ENCODE measurements at regions not wholly inside any gene's neighbourhood (a gene's known extent, or its start where the extent isn't known, plus 50 kb on each side); places are given as distances from the start of the nearest gene placed in this dataset.

- H3K4me1 ChIP-seq (replicated peaks in 1 of 2), result no peaks in the 10 kb centered on the region
- no peak for ATAC-seq (replicated peaks in 6 of 8)
- in situ Hi-C loops (cut with MboI; ENCODE audit: low pct_unique_long_range_greater_than_20kb in 2 of 9, low sequenced_read_pairs in 9 of 9, unreplicated experiment in 9 of 9), result no loop called here
- no peak overlapping the region for H3K27ac ChIP-seq
- no peak overlapping the region for H3K4me3 ChIP-seq
- 18 to 94% (median 80%) methylated on average over 1 to 7 of the region's 10 CpGs; no CpG with 5 or more reads in 3 of the 10 experiments for WGBS, 10 experiments
These were observed 816.9 kb upstream of the LUZP2 start for GRCh38 chr11:23679981-23680380.

DNA sequence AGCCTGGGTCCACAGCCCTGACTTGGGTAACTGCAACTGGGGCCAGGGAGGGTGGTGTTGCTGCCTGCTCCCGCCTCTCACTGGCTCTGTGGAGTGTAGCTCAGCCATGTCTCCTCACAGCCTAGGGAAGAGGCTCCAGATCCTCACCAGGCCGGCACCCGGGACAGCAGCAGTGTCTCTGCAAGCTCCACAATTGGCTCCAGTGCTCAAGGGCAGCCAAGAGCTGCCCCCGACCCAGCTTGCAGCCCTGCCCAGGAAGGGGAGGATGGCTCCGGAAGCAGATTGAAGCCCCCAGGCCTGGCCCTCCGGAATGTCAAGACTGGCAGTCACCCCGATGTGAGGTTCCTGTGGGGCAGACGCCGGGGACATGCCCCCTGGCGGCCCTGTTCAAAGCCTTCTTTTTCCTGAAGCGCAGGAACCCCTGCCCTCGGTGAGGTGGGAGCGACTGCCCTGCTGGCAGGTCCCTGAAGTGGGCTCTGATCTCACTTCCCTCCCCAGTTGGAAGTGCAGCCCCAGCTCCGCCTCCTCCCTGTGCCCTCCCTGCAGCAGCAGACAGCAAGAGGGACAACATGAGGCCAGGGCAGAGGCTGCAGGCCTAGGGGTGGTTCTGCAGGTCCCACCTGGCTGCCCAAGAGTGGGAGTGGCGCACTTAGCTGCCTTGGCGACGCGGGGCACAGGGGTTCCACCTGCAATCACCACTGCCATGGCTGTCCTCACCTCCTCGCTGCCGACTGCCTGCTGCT is 816.2 kb upstream of the LUZP2 start:
- H3K4me3 ChIP-seq, result no peak overlapping the region
- no peaks in the 10 kb centered on the region for H3K4me1 ChIP-seq (replicated peaks in 1 of 2)
- in situ Hi-C loops (cut with MboI; ENCODE audit: low pct_unique_long_range_greater_than_20kb in 2 of 9, low sequenced_read_pairs in 9 of 9, unreplicated experiment in 9 of 9), result no loop called here
- H3K27ac ChIP-seq, result no peak overlapping the region
- WGBS, 10 experiments, result 33 to 100% (median 90%) methylated on average over 1 to 7 of the region's 20 CpGs; no CpG with 5 or more reads in 2 of the 10 experiments
- ATAC-seq (replicated peaks in 6 of 8), result no peak

GRCh38 chr11:23684701-23685100 is 812.2 kb upstream of the LUZP2 start:
- in situ Hi-C loops (cut with MboI; ENCODE audit: low pct_unique_long_range_greater_than_20kb in 2 of 9, low sequenced_read_pairs in 9 of 9, unreplicated experiment in 9 of 9), result no loop called here

GRCh38 chr11:23687991-23688390 is 808.9 kb upstream of the LUZP2 start:
- no peak for ATAC-seq (replicated peaks in 6 of 8)
- Histone ChIP-seq H3K4me3 (no peak overlapping the region), H3K4me1 (replicated peaks in 1 of 2) (no peaks in the 10 kb centered on the region), H3K27ac (no peak overlapping the region)
- WGBS, 10 experiments, result 29 to 100% (median 74%) methylated on average over 1 to 3 of the region's 3 CpGs
- in situ Hi-C loops (cut with MboI; ENCODE audit: low pct_unique_long_range_greater_than_20kb in 2 of 9, low sequenced_read_pairs in 9 of 9, unreplicated experiment in 9 of 9), result no loop called here

More at GRCh38 chr11:23684701-23685100, 812.2 kb upstream of the LUZP2 start:
- H3K4me3 ChIP-seq, result no peak overlapping the region
- WGBS, 10 experiments, result 67 to 100% (median 96%) methylated on average over 1 to 2 of the region's 2 CpGs
- no peak overlapping the region for H3K27ac ChIP-seq
- no peak for ATAC-seq (replicated peaks in 6 of 8)
- no peaks in the 10 kb centered on the region for H3K4me1 ChIP-seq (replicated peaks in 1 of 2)

DNA sequence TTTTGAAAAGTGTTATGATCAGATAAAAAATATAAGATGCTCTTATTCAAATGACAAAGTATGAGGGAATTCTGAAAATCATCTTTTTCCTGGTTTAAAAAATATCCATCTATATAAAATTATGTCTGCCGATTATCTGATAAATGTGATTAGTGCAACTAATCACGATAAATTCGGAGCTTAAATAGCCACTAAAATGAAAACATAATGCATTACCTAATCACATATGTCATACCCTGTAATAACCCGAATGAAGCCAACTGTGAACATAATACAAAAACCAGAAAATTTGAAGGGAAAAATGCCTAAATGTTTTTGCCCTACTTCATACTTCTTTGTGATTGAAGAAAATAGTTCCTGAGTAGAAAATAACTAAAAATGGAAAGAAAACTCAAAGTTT is 808.4 kb upstream of the LUZP2 start:
- 50 to 97% (median 78%) methylated on average over 3 to 4 of the region's 4 CpGs for WGBS, 10 experiments
- H3K27ac ChIP-seq, result no peak overlapping the region
- ATAC-seq (replicated peaks in 6 of 8), result no peak
- H3K4me3 ChIP-seq, result no peak overlapping the region
- in situ Hi-C loops (cut with MboI; ENCODE audit: low pct_unique_long_range_greater_than_20kb in 2 of 9, low sequenced_read_pairs in 9 of 9, unreplicated experiment in 9 of 9), result no loop called here
- no peaks in the 10 kb centered on the region for H3K4me1 ChIP-seq (replicated peaks in 1 of 2)

GRCh38 chr11:23688835-23689234 is 808.0 kb upstream of the LUZP2 start:
- no peak overlapping the region for H3K4me3 ChIP-seq
- 26 to 88% (median 81%) methylated on average over 3 to 4 of the region's 4 CpGs for WGBS, 10 experiments
- in situ Hi-C loops (cut with MboI; ENCODE audit: low pct_unique_long_range_greater_than_20kb in 2 of 9, low sequenced_read_pairs in 9 of 9, unreplicated experiment in 9 of 9), result no loop called here
- ATAC-seq (replicated peaks in 6 of 8), result no peak
- no peak overlapping the region for H3K27ac ChIP-seq
- no peaks in the 10 kb centered on the region for H3K4me1 ChIP-seq (replicated peaks in 1 of 2)

DNA sequence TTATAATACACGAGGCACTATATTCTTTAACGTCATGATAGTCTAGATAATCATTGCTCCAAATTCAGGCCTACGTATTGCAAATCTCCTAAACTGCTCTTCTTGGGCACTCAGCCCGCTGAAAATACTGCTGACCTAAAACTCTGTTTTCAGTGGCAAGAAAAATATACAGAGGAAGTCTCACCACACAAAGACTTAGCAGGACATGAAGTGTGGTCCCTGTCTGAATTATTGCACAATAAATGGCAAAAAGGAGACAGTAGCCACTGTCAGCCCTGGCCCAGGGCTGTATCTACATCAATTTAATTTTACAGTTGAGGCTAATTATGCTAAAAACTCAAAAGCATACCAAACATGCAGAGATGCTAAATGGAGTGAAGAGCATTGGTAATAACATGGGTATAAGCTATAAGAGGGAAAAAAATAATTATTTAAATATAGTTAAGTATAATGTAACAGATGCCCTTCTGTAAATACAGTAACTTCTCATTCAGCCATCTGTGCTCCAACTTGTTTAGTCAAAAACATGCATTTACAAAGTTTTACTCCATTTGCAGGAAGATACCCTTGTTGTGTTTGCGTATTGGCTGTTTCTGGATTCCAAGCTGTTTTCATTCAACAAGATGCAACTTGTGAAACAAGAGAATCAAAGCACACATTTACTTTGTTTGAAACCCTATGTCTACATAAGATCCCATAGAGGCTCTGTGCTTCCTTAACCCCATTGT is 800.0 kb upstream of the LUZP2 start:
- 67 to 100% (median 85%) methylated on average over 1 to 5 of the region's 5 CpGs; no CpG with 5 or more reads in 2 of the 10 experiments for WGBS, 10 experiments
- H3K27ac ChIP-seq, result no peak overlapping the region
- ATAC-seq (replicated peaks in 6 of 8), result peak in 1 of 8 experiments; percentile 41
- no peaks in the 10 kb centered on the region for H3K4me1 ChIP-seq (replicated peaks in 1 of 2)
- no peak overlapping the region for H3K4me3 ChIP-seq
- in situ Hi-C loops (cut with MboI; ENCODE audit: low pct_unique_long_range_greater_than_20kb in 2 of 9, low sequenced_read_pairs in 9 of 9, unreplicated experiment in 9 of 9), result no loop called here

- in situ Hi-C loops (cut with MboI; ENCODE audit: low pct_unique_long_range_greater_than_20kb in 2 of 9, low sequenced_read_pairs in 9 of 9, unreplicated experiment in 9 of 9), result no loop called here
These were observed 792.7 kb upstream of the LUZP2 start for GRCh38 chr11:23704183-23704582.

DNA sequence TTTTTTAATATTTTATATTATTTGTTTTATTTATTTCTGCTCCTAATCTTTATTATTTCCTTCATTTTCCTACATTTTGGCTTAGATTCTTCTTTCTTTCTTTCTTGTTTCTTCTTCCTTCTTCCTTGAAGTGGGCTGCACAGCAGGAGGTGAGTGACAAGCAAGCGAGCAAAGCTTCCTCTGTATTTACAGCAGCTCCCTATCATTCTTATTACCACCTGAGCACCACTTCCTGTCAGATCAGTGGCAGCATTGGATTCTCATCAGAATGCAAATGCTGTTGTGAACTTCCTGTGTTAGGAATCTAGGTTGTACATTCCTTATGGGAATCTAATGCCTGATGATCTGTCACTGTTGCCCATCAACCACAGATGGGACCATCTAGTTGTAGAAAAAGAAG is 784.9 kb upstream of the LUZP2 start:
- H3K4me3 ChIP-seq, result no peak overlapping the region
- in situ Hi-C loops (cut with MboI; ENCODE audit: low pct_unique_long_range_greater_than_20kb in 2 of 9, low sequenced_read_pairs in 9 of 9, unreplicated experiment in 9 of 9), result no loop called here
- ATAC-seq (replicated peaks in 6 of 8), result no peak
- H3K4me1 ChIP-seq (replicated peaks in 1 of 2), result no peaks in the 10 kb centered on the region
- H3K27ac ChIP-seq, result no peak overlapping the region
- WGBS, 10 experiments, result 47 to 100% (median 89%) methylated on average over 1 of the region's 1 CpG; no CpG with 5 or more reads in 2 of the 10 experiments

More at GRCh38 chr11:23704183-23704582, 792.7 kb upstream of the LUZP2 start:
- WGBS, 10 experiments, result 0 to 100% (median 68%) methylated on average over 1 of the region's 1 CpG
- no peaks in the 10 kb centered on the region for H3K4me1 ChIP-seq (replicated peaks in 1 of 2)
- H3K27ac ChIP-seq, result no peak overlapping the region
- no peak for ATAC-seq (replicated peaks in 6 of 8)
- H3K4me3 ChIP-seq, result no peak overlapping the region

GRCh38 chr11:23719016-23719415 is 777.8 kb upstream of the LUZP2 start:
- 40 to 100% (median 80%) methylated on average over 1 to 3 of the region's 3 CpGs; no CpG with 5 or more reads in 1 of the 10 experiments for WGBS, 10 experiments
- no peak overlapping the region for H3K27ac ChIP-seq
- in situ Hi-C loops (cut with MboI; ENCODE audit: low pct_unique_long_range_greater_than_20kb in 2 of 9, low sequenced_read_pairs in 9 of 9, unreplicated experiment in 9 of 9), result no loop called here
- ATAC-seq (replicated peaks in 6 of 8), result no peak
- H3K4me1 ChIP-seq (replicated peaks in 1 of 2), result peaks cover 0 to 3% of the 10 kb centered on the region in 2 donors
- H3K4me3 ChIP-seq, result no peak overlapping the region

DNA sequence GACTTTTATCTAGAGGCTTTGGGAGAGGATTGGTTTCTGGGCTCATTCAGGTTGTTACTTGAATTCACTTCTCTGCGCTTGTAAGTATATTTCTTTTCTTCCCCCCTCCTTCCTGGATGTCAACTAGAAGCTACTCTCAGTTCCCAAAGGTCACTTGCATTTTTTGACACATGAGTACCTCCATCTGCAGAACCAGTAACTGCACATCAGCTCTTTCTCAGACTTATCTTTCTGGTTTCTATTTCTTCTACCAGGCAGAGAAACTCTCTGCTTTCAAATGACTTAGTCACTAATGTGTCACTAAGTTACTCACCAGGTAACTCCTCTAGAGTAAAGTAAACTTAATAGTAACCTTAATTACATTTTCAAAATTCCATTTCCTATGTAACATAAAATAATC is 773.0 kb upstream of the LUZP2 start:
- Histone ChIP-seq H3K27ac (no peak overlapping the region), H3K4me1 (replicated peaks in 1 of 2) (peaks cover 0 to 10% of the 10 kb centered on the region in 2 donors), H3K4me3 (no peak overlapping the region)
- in situ Hi-C loops (cut with MboI; ENCODE audit: low pct_unique_long_range_greater_than_20kb in 2 of 9, low sequenced_read_pairs in 9 of 9, unreplicated experiment in 9 of 9), result no loop called here
- ATAC-seq (replicated peaks in 6 of 8), result no peak
- WGBS, 10 experiments, result 80 to 100% (median 88%) methylated on average over 1 of the region's 1 CpG; no CpG with 5 or more reads in 5 of the 10 experiments

GRCh38 chr11:23725752-23726151 is 771.1 kb upstream of the LUZP2 start:
- Histone ChIP-seq H3K4me1 (replicated peaks in 1 of 2) (peaks cover 0 to 10% of the 10 kb centered on the region in 2 donors), H3K4me3 (no peak overlapping the region), H3K27ac (no peak overlapping the region)
- in situ Hi-C loops (cut with MboI; ENCODE audit: low pct_unique_long_range_greater_than_20kb in 2 of 9, low sequenced_read_pairs in 9 of 9, unreplicated experiment in 9 of 9), result no loop called here
- no peak for ATAC-seq (replicated peaks in 6 of 8)
- 73 to 100% (median 96%) methylated on average over 2 to 5 of the region's 5 CpGs; no CpG with 5 or more reads in 1 of the 10 experiments for WGBS, 10 experiments

GRCh38 chr11:23727387-23727786 is 769.5 kb upstream of the LUZP2 start:
- peak in 3 of 8 experiments; percentile 23 to 81 (median 53) for ATAC-seq (replicated peaks in 6 of 8)
- Histone ChIP-seq H3K4me1 (replicated peaks in 1 of 2) (peaks cover 0 to 8% of the 10 kb centered on the region in 2 donors), H3K27ac (no peak overlapping the region), H3K4me3 (no peak overlapping the region)
- in situ Hi-C loops (cut with MboI; ENCODE audit: low pct_unique_long_range_greater_than_20kb in 2 of 9, low sequenced_read_pairs in 9 of 9, unreplicated experiment in 9 of 9), result no loop called here

Data from motor neuron (in vitro differentiated cells).